B cell (primary cell): ENCODE measurements at regions not wholly inside any gene's neighbourhood (a gene's known extent, or its start where the extent isn't known, plus 50 kb on each side); places are given as distances from the start of the nearest gene placed in this dataset.

ENCODE experiments used
- ATAC-seq: fragments of 200-7000 bp; cut with Tn5 transposase; one replicate; pipeline ENCODE4 v1.10.0; 2021; ENCODE audit warnings: low read depth, mild to moderate bottlenecking, moderate number of reproducible peaks, moderate library complexity
- CTCF ChIA-PET: fragments of 350-600 bp; sonication (Branson Sonifier 250); formaldehyde crosslinking; loops from one replicate; lab custom pipeline; 2021; ENCODE audit warnings: antibody characterized with exemption, inconsistent platforms; lab: Charles Lee
- POLR2A ChIA-PET: fragments of 350-600 bp; sonication (Branson Sonifier 250); formaldehyde crosslinking; loops from one replicate; lab custom pipeline; 2021; ENCODE audit warnings: antibody characterized with exemption; lab: Charles Lee
- DNase-seq: peaks from one replicate; pipeline ENCODE4 v3.0.0; 2013
- H2AFZ ChIP-seq: 2 replicates; pipeline ENCODE4 v1.6.1; 2012; ENCODE audit warnings: mild to moderate bottlenecking, low read depth, low read length; ENCODE audit not compliant: insufficient read depth, poor library complexity, severe bottlenecking
- H3K27ac ChIP-seq, 2 donors: 1 replicate in 1 of 2; 2 replicates in 1 of 2; pipeline ENCODE4 v1.5.1; 2012 to 2013; ENCODE audit warnings: low read length in 2 of 2, mild to moderate bottlenecking in 2 of 2, moderate library complexity in 1 of 2
- H3K27me3 ChIP-seq, 4 experiments: fragments of 200-600 bp in 1 of 4; sonication (generic) in 1 of 4; replicated peaks in 1 of 4; 1 replicate in 2 of 4; 2 replicates in 2 of 4; pipeline versions ENCODE4 v1.6.1 to v1.7.0; 2013 to 2016; ENCODE audit warnings: low read length in 3 of 4, mild to moderate bottlenecking in 2 of 4, mixed read lengths in 1 of 4, moderate library complexity in 1 of 4; ENCODE audit not compliant: insufficient read depth in 4 of 4, control insufficient read depth in 3 of 4; ENCODE audit errors: control extremely low read depth in 1 of 4
- H3K36me3 ChIP-seq, 2 experiments: replicated peaks in 1 of 2; 1 replicate in 1 of 2; 2 replicates in 1 of 2; pipeline versions ENCODE4 v1.6.1 to v1.7.1; 2013; ENCODE audit warnings: low read length in 1 of 2; ENCODE audit not compliant: insufficient read depth in 2 of 2, control insufficient read depth in 1 of 2; ENCODE audit errors: control extremely low read depth in 1 of 2, extremely low read depth in 1 of 2
- H3K4me1 ChIP-seq, 2 donors: fragments of 200-600 bp in 1 of 2; sonication (generic) in 1 of 2; 1 replicate in 1 of 2; 2 replicates in 1 of 2; pipeline versions ENCODE4 v1.5.1 to v1.6.1; 2013 to 2017; ENCODE audit warnings: low read length in 2 of 2; ENCODE audit not compliant: control insufficient read depth in 2 of 2, insufficient read depth in 2 of 2
- H3K4me2 ChIP-seq: replicated peaks from 2 replicates; pipeline ENCODE3; 2012; ENCODE audit warnings: mild to moderate bottlenecking, low read depth, low read length; ENCODE audit not compliant: poor library complexity, severe bottlenecking
- H3K4me3 ChIP-seq, 5 experiments: fragments of 200-600 bp in 1 of 5; sonication (generic) in 1 of 5; 1 replicate in 3 of 5; 2 replicates in 2 of 5; pipeline versions ENCODE4 v1.5.1 to v1.7.0; 2011 to 2016; ENCODE audit warnings: low read length in 4 of 5, mild to moderate bottlenecking in 4 of 5, low read depth in 2 of 5, control low read depth in 1 of 5, moderate library complexity in 1 of 5; ENCODE audit not compliant: insufficient read depth in 1 of 5; ENCODE audit errors: control extremely low read depth in 1 of 5, extremely low read depth in 1 of 5
- H3K79me2 ChIP-seq: fragments of 200-600 bp; sonication (generic); one replicate; pipeline ENCODE4 v1.6.0; 2016; ENCODE audit warnings: low read length; ENCODE audit not compliant: control insufficient read depth, insufficient read depth
- H3K9ac ChIP-seq: fragments of 200-600 bp; sonication (generic); 2 replicates; pipeline ENCODE4 v1.6.1; 2017; ENCODE audit warnings: mild to moderate bottlenecking, low read length, moderate library complexity
- H3K9me3 ChIP-seq, 3 donors: one replicate each; pipeline versions ENCODE4 v1.6.1 to v1.7.1; 2013; ENCODE audit warnings: low read length in 2 of 3; ENCODE audit not compliant: control insufficient read depth in 2 of 3, insufficient read depth in 1 of 3; ENCODE audit errors: control extremely low read depth in 1 of 3
- H4K20me1 ChIP-seq: 2 replicates; pipeline ENCODE4 v1.6.0; 2012; ENCODE audit warnings: mild to moderate bottlenecking, low read length; ENCODE audit not compliant: insufficient read depth, control insufficient read depth, poor library complexity, severe bottlenecking
- H3K27ac Mint-ChIP-seq: one replicate; pipeline ENCODE4 v1.8.0; 2021; ENCODE audit warnings: mixed read lengths
- H3K27me3 Mint-ChIP-seq: one replicate; pipeline ENCODE4 v1.8.0; 2021; ENCODE audit warnings: mixed read lengths
- H3K4me1 Mint-ChIP-seq: one replicate; pipeline ENCODE4 v1.8.0; 2021; ENCODE audit warnings: mixed read lengths
- H3K4me3 Mint-ChIP-seq: one replicate; pipeline ENCODE4 v1.8.0; 2021; ENCODE audit warnings: mixed read lengths
- H3K9me3 Mint-ChIP-seq: one replicate; pipeline ENCODE4 v1.8.0; 2022; ENCODE audit warnings: mixed read lengths; ENCODE audit not compliant: insufficient read depth
- CTCF ChIP-seq: fragments of 200-600 bp; IDR thresholded peaks from one replicate; pipeline ENCODE4 v1.8.0; 2022; ENCODE audit warnings: antibody characterized with exemption, mild to moderate bottlenecking
- EZH2 ChIP-seq: IDR thresholded peaks from 2 replicates; pipeline ENCODE4 v1.6.1; 2012; ENCODE audit warnings: borderline replicate concordance, low read depth, mild to moderate bottlenecking, moderate library complexity, low read length; ENCODE audit not compliant: insufficient read depth, poor library complexity, severe bottlenecking
- WGBS: methylation state at CpG from one replicate; pipeline ENCODE4 v1.1.5; 2013; ENCODE audit warnings: missing lambda C conversion rate; ENCODE audit not compliant: insufficient coverage; 5-methylcytosine and 5-hydroxymethylcytosine counted together
- intact Hi-C: fragments of 100-400 bp; cut with micrococcal nuclease; formaldehyde crosslinking; loops from one replicate; pipeline ENCODE4 v1.10.0; 2022

GRCh38 chr4:33031328-33031727 lies 2311.2 kb downstream of the PCDH7 start:
- no peaks in the 10 kb centered on the region for H3K79me2 ChIP-seq
- CTCF ChIA-PET: no interaction called here
- H4K20me1 ChIP-seq: no peaks in the 10 kb centered on the region
- Mint-ChIP-seq H3K27ac (no peak overlapping the region), H3K9me3 (no peaks in the 10 kb centered on the region), H3K27me3 (no peaks in the 10 kb centered on the region), H3K4me1 (no peaks in the 10 kb centered on the region), H3K4me3 (no peak overlapping the region)
- TF ChIP-seq CTCF (no peak), EZH2 (no peak)
- no peaks in the 10 kb centered on the region for H3K27me3 ChIP-seq
- no peaks in the 10 kb centered on the region for H3K9me3 ChIP-seq
- ATAC-seq: no peak
- DNase-seq: no peak
- H2AFZ ChIP-seq: no peak overlapping the region
- POLR2A ChIA-PET: no interaction called here
- no peak overlapping the region for H3K4me2 ChIP-seq
- no peaks in the 10 kb centered on the region for H3K4me1 ChIP-seq
- no peaks in the 10 kb centered on the region for H3K36me3 ChIP-seq
- H3K27ac ChIP-seq: no peak overlapping the region
- H3K9ac ChIP-seq: no peak overlapping the region
- intact Hi-C loops: no loop called here
- H3K4me3 ChIP-seq: no peak overlapping the region

- WGBS: 93% methylated on average over 3 of the region's 5 CpGs
- DNase-seq: no peak
- Histone ChIP-seq H3K9ac (no peak overlapping the region), H3K4me2 (no peak overlapping the region), H3K4me3 (no peak overlapping the region), H3K36me3 (no peaks in the 10 kb centered on the region), H4K20me1 (no peaks in the 10 kb centered on the region), H3K79me2 (no peaks in the 10 kb centered on the region), H3K27me3 (no peaks in the 10 kb centered on the region), H2AFZ (no peak overlapping the region), H3K27ac (no peak overlapping the region), H3K4me1 (no peaks in the 10 kb centered on the region), H3K9me3 (no peaks in the 10 kb centered on the region)
- CTCF ChIA-PET: no interaction called here
- intact Hi-C loops: no loop called here
- Mint-ChIP-seq H3K4me1 (no peaks in the 10 kb centered on the region), H3K27me3 (no peaks in the 10 kb centered on the region), H3K27ac (no peak overlapping the region), H3K4me3 (no peak overlapping the region), H3K9me3 (no peaks in the 10 kb centered on the region)
- POLR2A ChIA-PET: no interaction called here
- no peak for ATAC-seq
- TF ChIP-seq EZH2: no peak
- no peak for TF ChIP-seq CTCF
Measured at GRCh38 chr4:33037464-33037863, 2317.3 kb downstream of the PCDH7 start.
